GM18909 (cell line): ENCODE measurements at regions not wholly inside any gene's neighbourhood (a gene's known extent, or its start where the extent isn't known, plus 50 kb on each side); places are given as distances from the start of the nearest gene placed in this dataset.

Experiments
- ATAC-seq: cut with Tn5 transposase; IDR thresholded peaks from one replicate; pipeline ENCODE4 v1.9.1; 2021; ENCODE audit warnings: mild to moderate bottlenecking; ENCODE audit not compliant: unreplicated experiment, poor library complexity

DNA sequence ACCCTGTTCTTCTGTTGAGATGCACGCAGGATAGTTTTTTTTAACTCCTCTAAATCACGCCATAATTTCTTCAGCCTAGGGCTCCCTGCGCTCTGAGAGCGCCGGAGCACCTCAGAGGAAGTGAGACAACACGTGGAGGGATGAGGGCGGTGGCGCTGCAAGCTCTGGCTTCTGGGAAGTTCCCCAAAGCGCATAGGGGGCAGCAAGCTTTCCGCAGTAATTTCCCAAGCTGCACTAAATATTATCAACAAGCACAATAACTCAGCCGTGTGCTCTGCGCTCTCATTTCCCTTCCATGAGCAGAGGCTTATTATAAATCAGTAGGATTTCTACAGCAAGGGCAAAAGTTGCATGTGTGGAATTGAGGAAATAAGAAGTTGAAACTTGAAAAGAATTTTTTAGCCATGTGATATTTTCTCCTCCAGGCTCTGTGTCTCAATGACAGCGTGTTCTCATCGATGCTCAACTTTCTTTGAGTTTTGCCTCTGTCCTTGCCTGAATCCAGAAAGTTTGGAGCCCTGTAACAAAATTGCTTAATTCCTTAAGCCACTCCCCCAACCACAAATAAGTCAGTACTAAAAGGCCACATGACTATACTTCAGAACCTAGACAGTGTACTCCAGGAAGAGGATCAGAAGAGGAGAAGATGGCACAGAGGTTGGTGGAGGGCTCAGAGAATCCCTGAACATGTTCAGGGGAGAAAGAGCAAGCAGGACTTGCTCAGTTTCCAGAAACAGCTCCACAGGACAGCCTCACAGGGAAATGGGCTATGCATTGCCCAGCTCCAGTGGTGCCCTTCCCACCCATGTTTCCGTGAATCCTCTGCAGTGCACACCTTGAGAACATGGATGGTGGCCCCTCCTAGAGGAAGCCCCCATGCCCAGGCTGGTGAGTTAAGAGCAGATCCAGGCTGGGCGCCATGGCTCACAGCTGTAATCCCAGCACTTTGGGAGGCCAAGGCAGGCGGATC lies 221.5 kb upstream of the GHITM start:
- peak; percentile 79 for ATAC-seq

GRCh38 chr10:83919187-83919586 lies 220.1 kb upstream of the GHITM start:
- no peak for ATAC-seq

- ATAC-seq: no peak
Observed at GRCh38 chr10:83921984-83922860, 217.1 kb upstream of the GHITM start.

- no peak for ATAC-seq
Observed at GRCh38 chr10:83925133-83925532, 214.2 kb upstream of the GHITM start.

GRCh38 chr10:83926606-83927005 lies 212.7 kb upstream of the GHITM start:
- no peak for ATAC-seq

DNA sequence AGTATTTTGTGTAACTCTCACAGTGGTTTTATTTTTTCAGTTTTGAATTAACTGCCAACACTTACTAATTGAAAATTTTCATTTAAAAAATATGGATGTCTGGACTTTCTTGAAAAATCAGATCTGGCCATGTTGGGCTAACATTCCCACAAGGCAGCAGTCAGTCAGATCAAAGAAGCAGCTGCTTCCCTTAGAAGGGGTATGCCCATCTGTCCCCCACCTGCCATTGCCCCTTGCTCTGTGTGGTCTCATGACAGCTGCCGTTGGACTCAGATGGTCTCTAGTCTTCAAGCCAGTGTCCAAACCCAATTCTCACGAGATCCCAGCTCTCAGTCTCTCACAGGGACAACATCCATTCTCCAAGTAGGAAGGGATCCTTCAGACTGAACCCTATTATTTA lies 212.1 kb upstream of the GHITM start:
- no peak for ATAC-seq

- ATAC-seq: no peak
Observed at GRCh38 chr10:83929399-83929798, 209.9 kb upstream of the GHITM start.

- no peak for ATAC-seq
Observed at GRCh38 chr10:83931669-83932068, 207.6 kb upstream of the GHITM start.

DNA sequence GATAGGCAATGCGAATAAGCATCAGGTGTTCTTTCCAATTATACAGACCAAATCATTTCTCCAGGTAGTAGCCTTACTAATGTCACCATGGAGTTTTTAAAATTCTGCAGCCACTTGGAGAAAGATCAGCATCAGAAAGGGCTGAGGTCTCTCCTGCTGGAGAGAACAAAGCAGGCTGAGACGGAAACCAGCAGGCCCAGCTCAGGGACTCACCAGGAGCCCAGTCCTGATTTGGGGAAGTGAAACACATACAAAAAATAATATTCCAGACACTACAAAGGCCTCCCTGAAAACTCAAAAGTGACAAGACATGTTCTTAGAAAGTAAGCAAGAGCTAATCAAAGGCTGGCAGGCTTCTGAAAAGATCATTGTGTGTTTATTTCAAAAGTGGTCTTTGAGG lies 207.1 kb upstream of the GHITM start:
- ATAC-seq: no peak

DNA sequence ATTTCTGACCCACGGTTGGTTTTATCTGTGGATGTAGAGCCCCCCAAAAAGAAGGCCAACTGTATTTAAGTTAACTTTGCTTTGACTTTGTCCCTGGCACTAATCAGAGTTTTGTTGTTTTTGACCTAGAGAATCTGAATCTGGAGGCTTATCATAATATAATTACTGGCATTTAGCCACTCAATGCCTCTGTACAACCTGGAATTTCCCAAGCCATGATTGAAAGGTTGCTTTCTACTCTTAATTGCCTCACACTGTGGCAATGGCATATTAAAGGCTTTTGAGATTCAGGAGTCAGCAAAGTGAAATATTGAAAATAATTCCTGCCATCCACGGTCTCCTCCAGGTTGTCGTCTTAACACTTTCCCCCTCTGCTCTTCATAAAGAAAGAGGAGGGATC lies 205.2 kb upstream of the GHITM start:
- ATAC-seq: no peak

GRCh38 chr10:83934641-83935338 lies 204.5 kb upstream of the GHITM start:
- ATAC-seq: no peak

DNA sequence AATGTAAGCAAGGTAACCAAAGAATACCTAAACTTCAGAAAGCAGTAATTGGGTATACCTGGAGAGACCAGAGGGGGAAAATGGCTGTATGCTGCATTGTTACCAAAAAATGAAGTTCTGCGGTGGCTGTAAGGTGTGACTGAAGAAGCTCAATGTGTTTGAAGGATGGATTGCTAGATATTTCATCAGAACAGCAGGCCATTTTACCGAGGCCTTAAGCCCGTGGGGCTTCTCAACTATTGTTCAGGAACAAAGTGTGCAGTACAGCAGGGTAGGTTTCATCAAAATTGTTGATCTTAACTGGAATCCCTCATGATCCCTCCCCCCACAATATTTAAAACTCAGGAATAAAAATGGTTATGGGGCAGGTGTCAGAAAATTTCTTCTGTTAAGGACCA lies 204.0 kb upstream of the GHITM start:
- ATAC-seq: no peak

DNA sequence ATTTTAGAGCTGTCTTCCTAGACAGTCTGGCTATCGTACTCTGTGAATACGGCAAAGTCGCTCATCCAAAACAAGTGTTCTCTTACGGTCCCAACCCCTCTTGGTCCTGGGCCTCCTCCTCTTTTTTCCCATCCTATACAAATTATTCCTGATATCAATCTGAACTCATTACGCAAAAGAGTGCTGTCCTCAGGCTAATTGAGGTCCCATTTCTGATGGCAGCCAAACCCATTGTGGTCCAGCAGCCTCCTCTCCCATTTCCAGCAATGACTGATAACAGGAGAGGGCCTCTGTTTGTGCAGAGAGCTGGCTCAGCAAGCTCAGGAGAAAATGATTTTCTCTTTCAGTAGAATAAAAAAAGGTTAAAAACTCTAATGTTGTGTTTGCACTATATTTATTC lies 203.4 kb upstream of the GHITM start:
- no peak for ATAC-seq

GRCh38 chr10:83937161-83937560 lies 202.1 kb upstream of the GHITM start:
- ATAC-seq: no peak

GRCh38 chr10:83937826-83938225 lies 201.5 kb upstream of the GHITM start:
- ATAC-seq: no peak

DNA sequence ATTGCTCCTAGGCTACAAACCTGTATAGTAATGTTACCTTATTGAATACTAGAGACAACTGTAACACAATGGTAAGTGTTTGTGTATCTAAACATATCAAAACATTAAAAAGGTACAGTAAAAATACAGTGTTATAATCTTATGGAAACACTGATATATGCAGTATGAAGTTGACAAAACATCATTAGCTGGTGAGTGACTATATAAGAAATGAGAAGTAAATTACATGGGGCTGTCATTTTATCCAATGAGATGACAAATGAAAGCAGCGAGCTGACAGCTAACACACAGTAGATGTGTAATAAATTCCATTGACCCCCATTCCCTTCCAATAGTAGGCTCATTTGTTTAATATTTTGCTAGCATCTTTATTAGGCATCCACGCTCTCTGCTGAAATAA lies 198.1 kb upstream of the GHITM start:
- no peak for ATAC-seq

GRCh38 chr10:83942410-83942809 lies 196.9 kb upstream of the GHITM start:
- no peak for ATAC-seq

- ATAC-seq: no peak
Observed at GRCh38 chr10:83943049-83943448, 196.3 kb upstream of the GHITM start.

DNA sequence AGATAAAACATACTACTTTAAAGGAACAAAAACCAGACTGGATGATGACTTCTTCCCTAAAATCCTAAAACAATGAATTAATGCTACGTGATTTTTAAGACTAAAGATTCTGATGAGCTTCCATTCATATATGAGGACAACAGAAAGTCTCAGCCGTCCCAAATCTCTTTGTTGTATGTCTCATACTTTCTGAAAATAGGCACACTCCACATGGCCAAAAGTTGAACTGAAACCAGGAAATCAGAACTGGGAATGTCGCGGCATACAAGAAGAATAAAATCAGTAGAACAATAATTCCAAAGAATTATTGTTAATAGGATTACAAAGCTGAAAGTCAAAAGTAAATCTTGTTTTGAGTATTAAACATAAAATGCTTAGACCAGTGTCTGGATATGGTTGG lies 195.4 kb upstream of the GHITM start:
- ATAC-seq: no peak

DNA sequence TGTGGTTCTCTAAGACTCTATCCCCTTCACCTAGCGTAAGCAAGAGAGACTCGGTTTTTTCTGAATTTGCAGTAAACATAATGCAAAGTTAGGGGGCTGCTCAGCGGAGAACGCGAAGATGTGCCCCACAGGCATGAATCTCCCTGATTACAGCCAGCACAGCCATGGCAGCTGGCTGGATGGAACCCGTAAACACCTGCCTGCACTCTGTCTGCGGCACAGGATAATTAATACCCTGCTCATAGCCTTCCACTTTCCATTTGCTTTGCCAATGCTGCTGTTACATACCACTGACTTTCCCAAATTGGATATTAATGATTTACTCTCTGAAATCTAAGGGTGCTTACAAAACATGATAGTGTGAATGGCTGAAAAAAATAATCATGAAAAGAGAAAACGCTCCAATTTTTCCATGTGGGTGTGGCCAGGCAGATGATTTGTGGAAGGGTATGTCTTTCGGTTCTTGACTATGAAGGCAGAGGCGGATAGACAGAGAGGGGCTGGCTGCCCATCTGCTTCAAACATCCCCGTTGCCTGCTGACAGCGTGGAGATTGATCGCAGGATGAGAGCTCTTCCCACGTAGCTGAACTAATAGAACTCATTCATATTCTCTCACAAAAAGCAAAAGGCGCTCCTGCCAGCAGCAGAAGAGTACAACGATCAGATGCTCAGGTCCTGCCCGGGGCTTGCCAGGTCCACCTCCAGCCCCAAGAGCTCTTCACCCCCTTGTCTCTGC lies 193.2 kb upstream of the GHITM start:
- ATAC-seq: no peak
